ENCODE measurements at regions not wholly inside any gene's neighbourhood (a gene's known extent, or its start where the extent isn't known, plus 50 kb on each side); places are given as distances from the start of the nearest gene placed in this dataset.
"Not testable (repeated sequence)": the region's sequence is repeated elsewhere in the genome, so short reads cannot be mapped to it uniquely, and the experiment has no call there.

- no peak overlapping the region for H3K9ac ChIP-seq (ENCODE audit: low read length)
- no peak overlapping the region for H3K4me3 ChIP-seq (ENCODE audit: insufficient read depth, low read length, poor library complexity, severe bottlenecking)
- no peak overlapping the region for H3K27ac ChIP-seq (ENCODE audit: low read depth, low read length)
- H2AFZ ChIP-seq (ENCODE audit: low read depth, low read length, severe bottlenecking), result no peak overlapping the region
- H3K36me3 ChIP-seq (ENCODE audit: low read length), result no peaks in the 10 kb centered on the region
- no peaks in the 10 kb centered on the region for H3K9me3 ChIP-seq (ENCODE audit: insufficient read depth, low read length)
- H3F3A ChIP-seq (ENCODE audit: insufficient read depth), result no peaks in the 10 kb centered on the region
- no peak overlapping the region for H3K4me2 ChIP-seq (ENCODE audit: low read depth, low read length, poor library complexity, severe bottlenecking)
- H4K20me1 ChIP-seq (ENCODE audit: low read depth, low read length), result no peaks in the 10 kb centered on the region
- no peaks in the 10 kb centered on the region for H3K79me2 ChIP-seq (ENCODE audit: insufficient read depth, low read length)
- H3K9me2 ChIP-seq (replicated peaks; ENCODE audit: insufficient read depth, low read length), result no peaks in the 10 kb centered on the region
- no peaks in the 10 kb centered on the region for H3K27me3 ChIP-seq (ENCODE audit: low read length)
- TF ChIP-seq CTCF (IDR thresholded peaks at IDR 0.05; ENCODE audit: insufficient read depth, low read length, poor library complexity, severe bottlenecking), result no peak
- TF ChIP-seq EZH2phosphoT487 (conservative IDR thresholded peaks at IDR 0.05; ENCODE audit: low read length), result no peak
Measured at GRCh38 chr1:58057826-58058225, 488.7 kb downstream of the OMA1 start.

GRCh38 chr1:58051187-58051586, 495.3 kb downstream of the OMA1 start:
- H3K36me3 ChIP-seq (ENCODE audit: low read length); H3F3A ChIP-seq (ENCODE audit: insufficient read depth); H3K4me3 ChIP-seq (ENCODE audit: insufficient read depth, low read length, poor library complexity, severe bottlenecking); H3K9me3 ChIP-seq (ENCODE audit: insufficient read depth, low read length); H2AFZ ChIP-seq (ENCODE audit: low read depth, low read length, severe bottlenecking); H3K27ac ChIP-seq (ENCODE audit: low read depth, low read length); H3K9ac ChIP-seq (ENCODE audit: low read length); H4K20me1 ChIP-seq (ENCODE audit: low read depth, low read length); H3K4me2 ChIP-seq (ENCODE audit: low read depth, low read length, poor library complexity, severe bottlenecking); H3K9me2 ChIP-seq (replicated peaks; ENCODE audit: insufficient read depth, low read length); H3K79me2 ChIP-seq (ENCODE audit: insufficient read depth, low read length); H3K27me3 ChIP-seq (ENCODE audit: low read length): not testable (repeated sequence)

- Histone ChIP-seq H3K4me2 (ENCODE audit: low read depth, low read length, poor library complexity, severe bottlenecking) (no peak overlapping the region), H3F3A (ENCODE audit: insufficient read depth) (no peaks in the 10 kb centered on the region), H2AFZ (ENCODE audit: low read depth, low read length, severe bottlenecking) (no peak overlapping the region), H3K4me3 (ENCODE audit: insufficient read depth, low read length, poor library complexity, severe bottlenecking) (no peak overlapping the region), H3K27ac (ENCODE audit: low read depth, low read length) (no peak overlapping the region), H3K9me2 (replicated peaks; ENCODE audit: insufficient read depth, low read length) (no peaks in the 10 kb centered on the region), H3K27me3 (ENCODE audit: low read length) (no peaks in the 10 kb centered on the region), H4K20me1 (ENCODE audit: low read depth, low read length) (no peaks in the 10 kb centered on the region), H3K9me3 (ENCODE audit: insufficient read depth, low read length) (no peaks in the 10 kb centered on the region), H3K36me3 (ENCODE audit: low read length) (no peaks in the 10 kb centered on the region), H3K9ac (ENCODE audit: low read length) (no peak overlapping the region), H3K79me2 (ENCODE audit: insufficient read depth, low read length) (no peaks in the 10 kb centered on the region)
- TF ChIP-seq EZH2phosphoT487 (conservative IDR thresholded peaks at IDR 0.05; ENCODE audit: low read length) (no peak), CTCF (IDR thresholded peaks at IDR 0.05; ENCODE audit: insufficient read depth, low read length, poor library complexity, severe bottlenecking) (peak; percentile 69)
Measured at GRCh38 chr1:58047265-58047858, 499.2 kb downstream of the OMA1 start.

- no peak overlapping the region for H3K27ac ChIP-seq (ENCODE audit: low read depth, low read length)
- H3F3A ChIP-seq (ENCODE audit: insufficient read depth), result no peaks in the 10 kb centered on the region
- H3K9ac ChIP-seq (ENCODE audit: low read length), result no peak overlapping the region
- no peaks in the 10 kb centered on the region for H3K36me3 ChIP-seq (ENCODE audit: low read length)
- H4K20me1 ChIP-seq (ENCODE audit: low read depth, low read length), result no peaks in the 10 kb centered on the region
- H3K4me2 ChIP-seq (ENCODE audit: low read depth, low read length, poor library complexity, severe bottlenecking), result no peak overlapping the region
- TF ChIP-seq CTCF (IDR thresholded peaks at IDR 0.05; ENCODE audit: insufficient read depth, low read length, poor library complexity, severe bottlenecking) (no peak), EZH2phosphoT487 (conservative IDR thresholded peaks at IDR 0.05; ENCODE audit: low read length) (no peak)
- no peaks in the 10 kb centered on the region for H3K9me2 ChIP-seq (replicated peaks; ENCODE audit: insufficient read depth, low read length)
- no peaks in the 10 kb centered on the region for H3K79me2 ChIP-seq (ENCODE audit: insufficient read depth, low read length)
- no peak overlapping the region for H2AFZ ChIP-seq (ENCODE audit: low read depth, low read length, severe bottlenecking)
- H3K4me3 ChIP-seq (ENCODE audit: insufficient read depth, low read length, poor library complexity, severe bottlenecking), result no peak overlapping the region
- no peaks in the 10 kb centered on the region for H3K27me3 ChIP-seq (ENCODE audit: low read length)
- no peaks in the 10 kb centered on the region for H3K9me3 ChIP-seq (ENCODE audit: insufficient read depth, low read length)
Measured at GRCh38 chr1:58045094-58045705, 501.3 kb downstream of the OMA1 start.
